SK-N-SH treated with all-trans-retinoic acid at 6 μM for 48 hours (cell line): ENCODE measurements at regions not wholly inside any gene's neighbourhood (a gene's known extent, or its start where the extent isn't known, plus 50 kb on each side); places are given as distances from the start of the nearest gene placed in this dataset.

Source experiments
- ATAC-seq: fragments of 200-7000 bp; cut with Tn5 transposase; 3 replicates; pipeline ENCODE4 v1.9.1; 2020; ENCODE audit warnings: mild to moderate bottlenecking, moderate library complexity
- ARNTL ChIP-seq: fragments of 450-650 bp; formaldehyde crosslinking; IDR thresholded peaks from 2 replicates; pipeline ENCODE4 v1.5.0; 2020; ENCODE audit warnings: low read depth, mild to moderate bottlenecking, moderate library complexity, borderline replicate concordance
- BACH2 ChIP-seq: fragments of 250-450 bp; sonication (Bioruptor Pico); IDR thresholded peaks from 2 replicates; pipeline ENCODE4 v1.9.0; 2021; ENCODE audit warnings: mild to moderate bottlenecking, borderline replicate concordance
- CREB5 ChIP-seq: fragments of 250-450 bp; sonication (Bioruptor Pico); IDR thresholded peaks from 2 replicates; pipeline ENCODE4 v1.5.1; 2020; ENCODE audit warnings: low read depth, mild to moderate bottlenecking, moderate library complexity
- CSDC2 ChIP-seq: fragments of 250-450 bp; sonication (Bioruptor Pico); IDR thresholded peaks from 2 replicates; pipeline ENCODE4 v1.5.0; 2020; ENCODE audit warnings: mild to moderate bottlenecking, moderate library complexity
- ESRRG ChIP-seq: fragments of 250-450 bp; sonication (Bioruptor Pico); IDR thresholded peaks from 2 replicates; pipeline ENCODE4 v1.6.1; 2021; ENCODE audit warnings: mild to moderate bottlenecking
- GLIS3 ChIP-seq: fragments of 250-450 bp; sonication (Bioruptor Pico); IDR thresholded peaks from 2 replicates; pipeline ENCODE4 v1.5.0; 2020; ENCODE audit warnings: mild to moderate bottlenecking, moderate library complexity
- ISL1 ChIP-seq: fragments of 250-450 bp; sonication (Bioruptor Pico); IDR thresholded peaks from 2 replicates; pipeline ENCODE4 v2.1.2; 2022; ENCODE audit warnings: mild to moderate bottlenecking, moderate library complexity
- PATZ1 ChIP-seq: fragments of 250-450 bp; sonication (Bioruptor Pico); IDR thresholded peaks from 2 replicates; pipeline ENCODE4 v1.8.0; 2020; ENCODE audit warnings: mild to moderate bottlenecking, moderate library complexity, borderline replicate concordance
- POU6F1 ChIP-seq: fragments of 250-450 bp; sonication (Bioruptor Pico); IDR thresholded peaks from 2 replicates; pipeline ENCODE4 v1.8.0; 2021; ENCODE audit warnings: low read depth, mild to moderate bottlenecking, moderate library complexity, borderline replicate concordance
- PPARA ChIP-seq: fragments of 250-450 bp; sonication (Bioruptor Pico); IDR thresholded peaks from 2 replicates; pipeline ENCODE4 v1.5.0; 2020; ENCODE audit warnings: mild to moderate bottlenecking, borderline replicate concordance
- RARB ChIP-seq: fragments of 250-450 bp; sonication (Bioruptor Pico); IDR thresholded peaks from 2 replicates; pipeline ENCODE4 v1.8.0; 2021; ENCODE audit warnings: mild to moderate bottlenecking, moderate library complexity
- SNAI2 ChIP-seq: fragments of 250-450 bp; sonication (Bioruptor Pico); IDR thresholded peaks from 2 replicates; pipeline ENCODE4 v1.5.0; 2020; ENCODE audit warnings: mild to moderate bottlenecking, moderate library complexity
- TCF4 ChIP-seq: fragments of 250-450 bp; sonication (Bioruptor Pico); IDR thresholded peaks from 2 replicates; pipeline ENCODE4 v1.8.0; 2021; ENCODE audit warnings: mild to moderate bottlenecking, moderate library complexity, borderline replicate concordance
- TOX ChIP-seq: fragments of 250-450 bp; sonication (Bioruptor Pico); IDR thresholded peaks from 2 replicates; pipeline ENCODE4 v1.8.0; 2021; ENCODE audit warnings: mild to moderate bottlenecking, moderate library complexity, borderline replicate concordance
- TSHZ2 ChIP-seq: fragments of 250-450 bp; sonication (Bioruptor Pico); IDR thresholded peaks from 2 replicates; pipeline ENCODE4 v1.5.0; 2020; ENCODE audit warnings: mild to moderate bottlenecking, moderate library complexity
- ZC3H10 ChIP-seq: fragments of 250-450 bp; sonication (Bioruptor Pico); IDR thresholded peaks from 2 replicates; pipeline ENCODE4 v1.5.1; 2021; ENCODE audit warnings: mild to moderate bottlenecking, moderate library complexity
- ZFP3 ChIP-seq: fragments of 250-450 bp; sonication (Bioruptor Pico); IDR thresholded peaks from 2 replicates; pipeline ENCODE4 v1.5.0; 2020; ENCODE audit warnings: mild to moderate bottlenecking, moderate library complexity
- ZFP30 ChIP-seq: fragments of 450-650 bp; formaldehyde crosslinking; IDR thresholded peaks from 2 replicates; pipeline ENCODE4 v1.5.0; 2022; ENCODE audit warnings: mild to moderate bottlenecking, moderate library complexity
- ZNF70 ChIP-seq: fragments of 450-650 bp; formaldehyde crosslinking; IDR thresholded peaks from 2 replicates; pipeline ENCODE4 v1.5.0; 2020; ENCODE audit warnings: mild to moderate bottlenecking, moderate library complexity
- ZNF8 ChIP-seq: fragments of 450-650 bp; formaldehyde crosslinking; IDR thresholded peaks from 2 replicates; pipeline ENCODE4 v1.5.0; 2020; ENCODE audit warnings: mild to moderate bottlenecking, moderate library complexity
- TF ChIP-seq, protein P1 (sequence below): fragments of 250-450 bp; sonication (Bioruptor Pico); IDR thresholded peaks from 2 replicates; pipeline ENCODE4 v1.5.1; 2021; ENCODE audit warnings: mild to moderate bottlenecking, moderate library complexity

- no peak for ATAC-seq
- TF ChIP-seq ISL1 (CRISPR knock-in tag) (no peak), TOX (CRISPR knock-in tag) (no peak), BACH2 (no peak), CREB5 (CRISPR knock-in tag) (no peak), TSHZ2 (CRISPR knock-in tag) (no peak), ZFP30 (CRISPR knock-in tag) (no peak), SNAI2 (no peak), ZNF8 (CRISPR knock-in tag) (no peak)
- TF ChIP-seq, protein P1, sequence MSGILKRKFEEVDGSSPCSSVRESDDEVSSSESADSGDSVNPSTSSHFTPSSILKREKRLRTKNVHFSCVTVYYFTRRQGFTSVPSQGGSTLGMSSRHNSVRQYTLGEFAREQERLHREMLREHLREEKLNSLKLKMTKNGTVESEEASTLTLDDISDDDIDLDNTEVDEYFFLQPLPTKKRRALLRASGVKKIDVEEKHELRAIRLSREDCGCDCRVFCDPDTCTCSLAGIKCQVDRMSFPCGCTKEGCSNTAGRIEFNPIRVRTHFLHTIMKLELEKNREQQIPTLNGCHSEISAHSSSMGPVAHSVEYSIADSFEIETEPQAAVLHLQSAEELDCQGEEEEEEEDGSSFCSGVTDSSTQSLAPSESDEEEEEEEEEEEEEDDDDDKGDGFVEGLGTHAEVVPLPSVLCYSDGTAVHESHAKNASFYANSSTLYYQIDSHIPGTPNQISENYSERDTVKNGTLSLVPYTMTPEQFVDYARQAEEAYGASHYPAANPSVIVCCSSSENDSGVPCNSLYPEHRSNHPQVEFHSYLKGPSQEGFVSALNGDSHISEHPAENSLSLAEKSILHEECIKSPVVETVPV (CRISPR knock-in tag) = no peak
- TF ChIP-seq, all 23 proteins: peak for 0
These were observed 194.0 kb downstream of the VRK1 start for GRCh38 chr14:96991226-96991625.

DNA sequence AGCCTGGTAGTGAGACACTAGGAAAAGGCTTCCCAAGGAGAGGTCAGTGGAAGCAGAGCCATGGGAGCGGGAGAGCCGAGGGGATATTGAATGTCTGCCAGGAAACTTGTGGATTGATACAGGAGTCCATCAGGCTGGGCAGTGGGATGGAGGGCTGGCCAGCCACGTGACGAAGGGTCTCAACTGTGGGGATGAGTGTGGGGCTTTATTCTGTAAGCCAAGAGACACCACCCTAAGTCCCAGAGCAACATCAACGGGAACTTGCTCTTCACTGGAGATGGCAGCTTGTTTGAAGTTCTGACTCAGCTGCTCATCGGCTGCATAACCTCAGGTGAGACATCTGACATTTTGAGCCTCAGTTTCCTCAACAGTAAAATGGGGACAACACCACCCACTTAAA lies 197.8 kb downstream of the VRK1 start:
- no peak for TF ChIP-seq ZC3H10
- TF ChIP-seq SNAI2 = no peak
- no peak for TF ChIP-seq TOX (CRISPR knock-in tag)
- TF ChIP-seq TCF4 (CRISPR knock-in tag) = no peak
- ATAC-seq = no peak

DNA sequence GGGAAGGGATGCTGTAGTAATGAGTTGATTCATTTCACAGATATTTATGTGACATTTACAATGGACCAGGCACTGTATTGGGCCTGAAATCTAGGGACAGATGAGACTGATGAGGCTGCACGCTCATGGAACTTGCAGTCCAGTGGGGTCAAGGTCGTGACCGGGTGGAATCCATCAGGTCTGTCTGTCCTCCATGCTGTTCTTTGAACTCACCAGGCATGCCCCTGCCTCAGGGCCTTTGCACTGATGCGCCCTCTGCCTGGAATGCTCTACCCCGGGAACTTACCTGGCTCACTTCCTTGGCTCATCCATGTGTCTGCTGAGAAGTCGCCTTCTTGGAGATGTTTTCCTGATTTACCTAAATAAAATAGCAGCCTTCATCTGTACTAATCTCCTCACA lies 200.1 kb downstream of the VRK1 start:
- TF ChIP-seq CSDC2 (CRISPR knock-in tag) (no peak), ZNF8 (CRISPR knock-in tag) (no peak), ISL1 (CRISPR knock-in tag) (no peak), RARB (CRISPR knock-in tag) (no peak), TCF4 (CRISPR knock-in tag) (no peak), ZC3H10 (no peak), SNAI2 (no peak), TOX (CRISPR knock-in tag) (no peak), ESRRG (CRISPR knock-in tag) (no peak), BACH2 (no peak), ZFP3 (CRISPR knock-in tag) (no peak), PPARA (CRISPR knock-in tag) (no peak), ZNF70 (CRISPR knock-in tag) (no peak), CREB5 (CRISPR knock-in tag) (no peak), POU6F1 (no peak), ARNTL (CRISPR knock-in tag) (no peak), ZFP30 (CRISPR knock-in tag) (no peak)

GRCh38 chr14:96997996-96998395 lies 200.8 kb downstream of the VRK1 start:
- no peak for ATAC-seq
- no peak for TF ChIP-seq ZNF8 (CRISPR knock-in tag)
- TF ChIP-seq ESRRG (CRISPR knock-in tag) = no peak
- no peak for TF ChIP-seq POU6F1
- no peak for TF ChIP-seq ARNTL (CRISPR knock-in tag)
- TF ChIP-seq PATZ1 = no peak
- no peak for TF ChIP-seq PPARA (CRISPR knock-in tag)
- no peak for TF ChIP-seq ZFP30 (CRISPR knock-in tag)
- TF ChIP-seq GLIS3 (CRISPR knock-in tag) = no peak

More for the DNA sequence above, 200.1 kb downstream of the VRK1 start:
- ATAC-seq = no peak
